ENCODE measurements at regions not wholly inside any gene's neighbourhood (a gene's known extent, or its start where the extent isn't known, plus 50 kb on each side); places are given as distances from the start of the nearest gene placed in this dataset.

GRCh38 chr7:35401217-35401879 lies 147.4 kb upstream of the TBX20 start:
- H3K27me3 ChIP-seq (ENCODE audit: control insufficient read depth in 2 of 2, insufficient read depth in 2 of 2, low read length in 2 of 2), result no peaks in the 10 kb centered on the region
- no peak for FAIRE-seq
- TF ChIP-seq JUN (IDR thresholded peaks at IDR 0.05; ENCODE audit: borderline replicate concordance, insufficient read depth, insufficient read length, low read depth), result no peak
- TF ChIP-seq POLR2AphosphoS5 (IDR thresholded peaks at IDR 0.05; ENCODE audit: insufficient read depth, low read depth, low read length), result no peak
- TF ChIP-seq FOS (IDR thresholded peaks at IDR 0.05; ENCODE audit: borderline replicate concordance, insufficient read depth, low read length), result no peak
- TF ChIP-seq GATA2 (IDR thresholded peaks at IDR 0.05; ENCODE audit: insufficient read depth, insufficient read length, low read depth, low read length), result no peak
- no peak for TF ChIP-seq CTCF (IDR thresholded peaks at IDR 0.05; ENCODE audit: extremely low read depth in 1 of 2, insufficient read depth in 1 of 2, low read depth in 1 of 2, low read length in 2 of 2)
- TF ChIP-seq MAX (IDR thresholded peaks at IDR 0.05; ENCODE audit: insufficient read depth, insufficient read length), result no peak
- TF ChIP-seq POLR2A (IDR thresholded peaks at IDR 0.05; ENCODE audit: low read depth, low read length), result no peak
- TF ChIP-seq EZH2 (IDR thresholded peaks at IDR 0.05; ENCODE audit: borderline replicate concordance, low read depth, low read length, severe bottlenecking), result no peak
- TF ChIP-seq MYC (IDR thresholded peaks at IDR 0.05; ENCODE audit: low read depth, low read length), result no peak

More at GRCh38 chr7:35401217-35401879, 147.4 kb upstream of the TBX20 start:
- H3K36me3 ChIP-seq (ENCODE audit: control insufficient read depth in 2 of 2, extremely low read depth in 1 of 2, insufficient read depth in 2 of 2, low read length in 2 of 2), result no peaks in the 10 kb centered on the region
- H3K79me2 ChIP-seq (ENCODE audit: control insufficient read depth, insufficient read depth, low read length), result no peaks in the 10 kb centered on the region
- no peak for DNase-seq (ENCODE audit: low read depth, low spot score)
- no peak overlapping the region for H3K27ac ChIP-seq (ENCODE audit: insufficient read depth, low read depth, low read length)
- ChIA-PET CTCF (no interaction called here), POLR2A (no interaction called here)
- no peaks in the 10 kb centered on the region for H3K9me1 ChIP-seq (replicated peaks; ENCODE audit: control insufficient read depth, extremely low read depth, insufficient read depth, low read length)
- no TSS peak for BruUV-seq (replicated peaks)
- no peak overlapping the region for H3K4me3 ChIP-seq (replicated peaks in 1 of 3; ENCODE audit: insufficient read depth in 1 of 3, low read depth in 1 of 3, low read length in 3 of 3)
- no peak overlapping the region for H3K4me2 ChIP-seq (ENCODE audit: insufficient read depth, low read length)
- dilution Hi-C loops (cut with MboI; ENCODE audit: extremely low pct_ligation_motif_present, low sequenced_read_pairs), result no loop called here
- intact Hi-C loops (cut with micrococcal nuclease), result no loop called here
- H3K4me1 ChIP-seq (ENCODE audit: control insufficient read depth, extremely low read depth, insufficient read depth, low read length), result no peaks in the 10 kb centered on the region
- no peaks in the 10 kb centered on the region for H3K9me3 ChIP-seq (replicated peaks; ENCODE audit: control insufficient read depth, insufficient read depth, low read length)
- no peak overlapping the region for H3K9ac ChIP-seq (replicated peaks; ENCODE audit: extremely low read depth, insufficient read depth, low read length)
- H2AFZ ChIP-seq (ENCODE audit: low read depth, low read length), result no peak overlapping the region
- H4K20me1 ChIP-seq (replicated peaks; ENCODE audit: control insufficient read depth, extremely low read depth, insufficient read depth, low read length), result no peaks in the 10 kb centered on the region
